ENCODE measurements at regions not wholly inside any gene's neighbourhood (a gene's known extent, or its start where the extent isn't known, plus 50 kb on each side); places are given as distances from the start of the nearest gene placed in this dataset.

DNA sequence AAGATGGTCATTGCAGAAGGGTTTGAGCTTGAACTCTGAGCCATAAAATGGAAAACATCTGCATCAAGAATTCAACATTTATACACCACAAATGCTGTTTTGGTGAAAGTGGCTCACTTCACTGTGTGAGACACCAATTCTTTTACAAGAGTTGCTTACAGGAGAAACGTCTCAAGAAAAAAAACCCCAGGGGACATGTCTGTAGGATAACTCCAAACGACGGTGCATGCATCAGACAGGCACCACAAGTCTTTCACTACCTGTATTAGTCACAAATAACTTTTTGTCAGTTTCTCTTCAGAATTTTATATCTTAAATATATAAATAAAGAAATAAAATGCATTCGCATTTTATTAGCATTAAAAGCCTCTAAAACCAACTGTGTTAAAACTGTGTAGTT, 164.3 kb downstream of the EFHB start:
- no peak for DNase-seq
- TF ChIP-seq, protein P1, sequence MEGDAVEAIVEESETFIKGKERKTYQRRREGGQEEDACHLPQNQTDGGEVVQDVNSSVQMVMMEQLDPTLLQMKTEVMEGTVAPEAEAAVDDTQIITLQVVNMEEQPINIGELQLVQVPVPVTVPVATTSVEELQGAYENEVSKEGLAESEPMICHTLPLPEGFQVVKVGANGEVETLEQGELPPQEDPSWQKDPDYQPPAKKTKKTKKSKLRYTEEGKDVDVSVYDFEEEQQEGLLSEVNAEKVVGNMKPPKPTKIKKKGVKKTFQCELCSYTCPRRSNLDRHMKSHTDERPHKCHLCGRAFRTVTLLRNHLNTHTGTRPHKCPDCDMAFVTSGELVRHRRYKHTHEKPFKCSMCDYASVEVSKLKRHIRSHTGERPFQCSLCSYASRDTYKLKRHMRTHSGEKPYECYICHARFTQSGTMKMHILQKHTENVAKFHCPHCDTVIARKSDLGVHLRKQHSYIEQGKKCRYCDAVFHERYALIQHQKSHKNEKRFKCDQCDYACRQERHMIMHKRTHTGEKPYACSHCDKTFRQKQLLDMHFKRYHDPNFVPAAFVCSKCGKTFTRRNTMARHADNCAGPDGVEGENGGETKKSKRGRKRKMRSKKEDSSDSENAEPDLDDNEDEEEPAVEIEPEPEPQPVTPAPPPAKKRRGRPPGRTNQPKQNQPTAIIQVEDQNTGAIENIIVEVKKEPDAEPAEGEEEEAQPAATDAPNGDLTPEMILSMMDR (IDR thresholded peaks at IDR 0.05), result no peak
- Mint-ChIP-seq H3K9me3 (peaks cover 42% of the 10 kb centered on the region), H3K4me1 (ENCODE audit: low read depth) (no peaks in the 10 kb centered on the region), H3K27me3 (ENCODE audit: insufficient read depth) (no peaks in the 10 kb centered on the region), H3K4me3 (no peak overlapping the region), H3K36me3 (ENCODE audit: low read depth) (no peaks in the 10 kb centered on the region), H3K27ac (no peak overlapping the region)

- Mint-ChIP-seq H3K4me1 (ENCODE audit: low read depth) (no peaks in the 10 kb centered on the region), H3K27me3 (ENCODE audit: insufficient read depth) (no peaks in the 10 kb centered on the region), H3K4me3 (no peak overlapping the region), H3K36me3 (ENCODE audit: low read depth) (no peaks in the 10 kb centered on the region), H3K9me3 (peaks cover 11% of the 10 kb centered on the region), H3K27ac (no peak overlapping the region)
- TF ChIP-seq, protein P1 (IDR thresholded peaks at IDR 0.05), result no peak
- DNase-seq, result no peak
Observed at GRCh38 chr3:19765954-19766353, 168.1 kb downstream of the EFHB start.

DNA sequence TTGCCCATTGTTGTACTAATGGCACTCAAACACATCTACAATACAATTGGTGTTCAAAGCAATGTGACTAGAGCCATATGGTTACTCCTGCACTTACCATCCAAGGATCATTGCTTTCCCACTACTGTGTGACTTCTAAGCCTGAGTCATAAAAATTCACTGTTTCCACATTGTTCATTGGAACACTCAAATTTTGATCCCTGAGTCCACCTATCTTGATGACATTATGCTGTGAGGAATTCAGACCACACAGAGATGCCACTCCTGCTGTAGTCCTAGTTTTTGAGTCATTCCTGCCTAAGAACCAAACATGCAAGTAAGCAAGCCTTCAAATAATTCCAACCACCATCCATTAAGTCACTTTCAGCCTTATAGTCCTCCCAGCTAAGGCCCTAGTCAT, 176.2 kb downstream of the EFHB start:
- Mint-ChIP-seq H3K4me1 (ENCODE audit: low read depth) (no peaks in the 10 kb centered on the region), H3K27me3 (ENCODE audit: insufficient read depth) (no peaks in the 10 kb centered on the region), H3K27ac (no peak overlapping the region), H3K9me3 (peaks cover 19% of the 10 kb centered on the region), H3K36me3 (ENCODE audit: low read depth) (no peaks in the 10 kb centered on the region), H3K4me3 (no peak overlapping the region)
- no peak for DNase-seq
- TF ChIP-seq, protein P1 (IDR thresholded peaks at IDR 0.05), result no peak

DNA sequence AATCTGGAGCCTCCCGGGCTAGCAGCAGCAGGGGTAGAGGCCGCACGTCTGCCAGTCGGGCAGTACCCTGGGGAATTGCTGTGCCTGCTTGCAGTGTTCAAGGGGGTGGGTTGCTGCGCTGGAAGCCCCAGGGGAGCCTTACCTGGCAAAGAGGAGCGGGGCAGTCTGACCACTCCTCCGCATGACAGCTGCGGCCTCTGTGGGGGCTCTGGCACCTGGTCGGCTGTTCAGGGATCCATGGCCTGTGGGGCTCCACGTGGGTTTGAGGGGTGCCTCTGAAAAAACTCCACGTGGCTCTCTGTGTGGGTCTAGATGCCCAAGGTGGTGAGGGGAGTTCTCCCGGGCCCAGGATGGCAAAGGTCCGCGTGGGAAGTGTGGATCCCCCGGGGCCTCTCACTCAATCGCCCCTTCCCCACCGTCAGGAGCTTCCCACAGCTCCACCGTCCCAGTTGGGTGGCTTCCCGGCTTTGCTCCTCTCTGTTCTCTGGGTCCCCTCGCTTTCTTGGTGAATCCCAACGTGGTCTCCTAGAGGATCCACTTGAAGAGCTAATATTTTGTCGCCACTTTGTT, 184.5 kb downstream of the EFHB start:
- Mint-ChIP-seq H3K36me3 (ENCODE audit: low read depth) (peaks cover 5% of the 10 kb centered on the region; the same call in 1 of the 2 replicates), H3K27ac (no peak overlapping the region), H3K4me3 (no peak overlapping the region), H3K4me1 (ENCODE audit: low read depth) (no peaks in the 10 kb centered on the region), H3K9me3 (peaks cover 36% of the 10 kb centered on the region), H3K27me3 (ENCODE audit: insufficient read depth) (no peaks in the 10 kb centered on the region)
- TF ChIP-seq, protein P1 (IDR thresholded peaks at IDR 0.05), result no peak
- no peak for DNase-seq

DNA sequence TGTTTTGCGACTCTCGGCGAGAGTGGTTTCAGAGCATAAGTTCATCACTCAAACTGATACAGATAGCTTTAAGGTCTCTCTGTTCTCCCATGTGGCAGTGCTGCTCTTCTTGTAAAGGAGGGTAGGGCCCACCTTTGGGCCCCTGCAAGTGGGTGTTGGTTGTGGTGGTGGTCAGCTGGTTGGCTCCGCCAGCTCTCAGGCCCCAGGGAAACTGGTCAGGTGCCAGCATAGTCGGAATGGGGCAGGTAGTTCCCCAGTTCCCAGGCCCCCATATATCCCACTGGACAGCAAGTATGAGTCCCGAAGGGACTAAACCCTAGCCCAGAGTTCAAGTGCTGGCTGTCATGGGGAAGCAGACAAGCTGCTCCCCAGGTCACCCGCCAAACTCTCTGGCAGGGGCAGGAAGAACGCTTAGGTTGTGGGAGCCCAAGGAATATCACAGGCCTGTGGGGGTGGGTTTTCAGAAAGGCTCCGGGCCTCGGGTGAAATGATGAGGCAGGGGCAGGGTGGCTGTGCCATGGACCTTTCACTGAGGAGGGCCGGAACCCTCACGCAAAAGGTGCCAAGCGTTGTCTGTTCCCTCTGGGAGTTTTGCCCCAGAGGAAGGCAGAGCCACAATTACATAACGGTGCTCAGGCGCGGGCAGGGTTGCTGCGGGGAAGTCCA, 185.1 kb downstream of the EFHB start:
- Mint-ChIP-seq H3K36me3 (ENCODE audit: low read depth) (peaks cover 5% of the 10 kb centered on the region; the same call in 1 of the 2 replicates), H3K27ac (no peak overlapping the region), H3K27me3 (ENCODE audit: insufficient read depth) (no peaks in the 10 kb centered on the region), H3K9me3 (peaks cover 35% of the 10 kb centered on the region), H3K4me1 (ENCODE audit: low read depth) (no peaks in the 10 kb centered on the region), H3K4me3 (no peak overlapping the region)
- DNase-seq, result no peak
- TF ChIP-seq, protein P1 (IDR thresholded peaks at IDR 0.05), result no peak

Measured in HFFc6 (cell line).